MM.1S (cell line): ENCODE measurements at regions not wholly inside any gene's neighbourhood (a gene's known extent, or its start where the extent isn't known, plus 50 kb on each side); places are given as distances from the start of the nearest gene placed in this dataset.

Source experiments
- EZH2phosphoT487 ChIP-seq: fragments of 300-600 bp; sonication (generic); IDR thresholded peaks from 2 replicates; pipeline ENCODE4 v1.6.1; 2018; ENCODE audit warnings: antibody characterized with exemption, low read length
- TF ChIP-seq, protein P1 (sequence below): fragments of 300-600 bp; sonication (generic); IDR thresholded peaks from 2 replicates; pipeline ENCODE4 v1.5.1; 2016; ENCODE audit warnings: antibody characterized with exemption, low read length, mixed read lengths

- TF ChIP-seq, protein P1, sequence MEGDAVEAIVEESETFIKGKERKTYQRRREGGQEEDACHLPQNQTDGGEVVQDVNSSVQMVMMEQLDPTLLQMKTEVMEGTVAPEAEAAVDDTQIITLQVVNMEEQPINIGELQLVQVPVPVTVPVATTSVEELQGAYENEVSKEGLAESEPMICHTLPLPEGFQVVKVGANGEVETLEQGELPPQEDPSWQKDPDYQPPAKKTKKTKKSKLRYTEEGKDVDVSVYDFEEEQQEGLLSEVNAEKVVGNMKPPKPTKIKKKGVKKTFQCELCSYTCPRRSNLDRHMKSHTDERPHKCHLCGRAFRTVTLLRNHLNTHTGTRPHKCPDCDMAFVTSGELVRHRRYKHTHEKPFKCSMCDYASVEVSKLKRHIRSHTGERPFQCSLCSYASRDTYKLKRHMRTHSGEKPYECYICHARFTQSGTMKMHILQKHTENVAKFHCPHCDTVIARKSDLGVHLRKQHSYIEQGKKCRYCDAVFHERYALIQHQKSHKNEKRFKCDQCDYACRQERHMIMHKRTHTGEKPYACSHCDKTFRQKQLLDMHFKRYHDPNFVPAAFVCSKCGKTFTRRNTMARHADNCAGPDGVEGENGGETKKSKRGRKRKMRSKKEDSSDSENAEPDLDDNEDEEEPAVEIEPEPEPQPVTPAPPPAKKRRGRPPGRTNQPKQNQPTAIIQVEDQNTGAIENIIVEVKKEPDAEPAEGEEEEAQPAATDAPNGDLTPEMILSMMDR = no peak
- no peak for TF ChIP-seq EZH2phosphoT487
Measured at GRCh38 chr15:25057574-25057973, 102.8 kb downstream of the SNRPN start.
